HEK293 (cell line): ENCODE measurements at regions not wholly inside any gene's neighbourhood (a gene's known extent, or its start where the extent isn't known, plus 50 kb on each side); places are given as distances from the start of the nearest gene placed in this dataset.

ENCODE experiments used
- CTCF ChIA-PET: fragments of 350-600 bp; formaldehyde crosslinking; extraction: SDS; loops from one replicate; lab custom pipeline; 2021; ENCODE audit warnings: antibody characterized with exemption; lab: Yijun Ruan, JAX
- POLR2A ChIA-PET: fragments of 300-600 bp; formaldehyde crosslinking; extraction: SDS; loops from one replicate; lab custom pipeline; 2020; ENCODE audit warnings: antibody characterized with exemption, inconsistent platforms; lab: Yijun Ruan, JAX
- H3K27ac ChIP-seq: fragments of 200-500 bp; sonication (Bioruptor generic); 2 replicates; pipeline ENCODE4 v1.5.1; 2014; ENCODE audit warnings: low read depth, low read length, control low read depth, inconsistent platforms; ENCODE audit errors: extremely low read depth
- H3K36me3 ChIP-seq, 2 experiments: fragments of 200-500 bp in 1 of 2; sonication (Bioruptor generic) in 1 of 2; 1 replicate in 1 of 2; 2 replicates in 1 of 2; pipeline ENCODE4 v1.5.1; 2014 to 2017; ENCODE audit warnings: inconsistent platforms in 2 of 2, low read length in 2 of 2; ENCODE audit not compliant: control insufficient read depth in 2 of 2, insufficient read depth in 1 of 2
- H3K4me1 ChIP-seq: fragments of 200-500 bp; sonication (Bioruptor generic); 2 replicates; pipeline ENCODE4 v1.5.1; 2014; ENCODE audit warnings: mild to moderate bottlenecking, low read length, inconsistent platforms; ENCODE audit not compliant: control insufficient read depth, insufficient read depth
- H3K4me3 ChIP-seq: 2 replicates; pipeline ENCODE4 v1.5.1; 2011; ENCODE audit warnings: low read depth, mild to moderate bottlenecking, control low read depth, low read length, moderate library complexity
- H3K9me3 ChIP-seq: fragments of 200-500 bp; sonication (Bioruptor generic); 2 replicates; pipeline ENCODE4 v1.5.1; 2014; ENCODE audit warnings: low read depth, low read length, inconsistent platforms; ENCODE audit not compliant: control insufficient read depth, insufficient read depth
- KLF16 ChIP-seq: fragments of 450-650 bp; formaldehyde crosslinking; IDR thresholded peaks from 2 replicates; pipeline ENCODE4 v1.5.1; 2017; ENCODE audit warnings: missing biosample characterization, missing genetic modification characterization
- MEIS1 ChIP-seq: sonication (generic); formaldehyde crosslinking; IDR thresholded peaks from 2 replicates; pipeline ENCODE4 v1.8.1; 2022; ENCODE audit warnings: missing genetic modification reagents, mild to moderate bottlenecking, borderline replicate concordance
- OVOL3 ChIP-seq: fragments of 450-650 bp; formaldehyde crosslinking; IDR thresholded peaks from 2 replicates; pipeline ENCODE4 v1.5.1; 2016; ENCODE audit warnings: missing biosample characterization, missing genetic modification characterization
- SCRT1 ChIP-seq: fragments of 450-650 bp; formaldehyde crosslinking; IDR thresholded peaks from 2 replicates; pipeline ENCODE4 v1.5.1; 2016; ENCODE audit warnings: missing biosample characterization, missing genetic modification characterization, borderline replicate concordance
- ZNF155 ChIP-seq: fragments of 450-650 bp; formaldehyde crosslinking; IDR thresholded peaks from 2 replicates; pipeline ENCODE4 v1.5.1; 2016; ENCODE audit warnings: missing biosample characterization, missing genetic modification characterization
- ZNF23 ChIP-seq: fragments of 450-650 bp; formaldehyde crosslinking; IDR thresholded peaks from 2 replicates; pipeline ENCODE4 v1.5.1; 2016; ENCODE audit warnings: missing biosample characterization, missing genetic modification characterization, borderline replicate concordance
- ZNF292 ChIP-seq: fragments of 450-650 bp; formaldehyde crosslinking; IDR thresholded peaks from 2 replicates; pipeline ENCODE4 v1.5.1; 2016; ENCODE audit warnings: low read depth, missing biosample characterization, missing genetic modification characterization, borderline replicate concordance
- ZNF473 ChIP-seq: fragments of 450-650 bp; formaldehyde crosslinking; IDR thresholded peaks from 2 replicates; pipeline ENCODE4 v1.5.1; 2017; ENCODE audit warnings: missing biosample characterization, missing genetic modification characterization
- ZNF544 ChIP-seq: fragments of 450-650 bp; formaldehyde crosslinking; IDR thresholded peaks from 2 replicates; pipeline ENCODE4 v1.5.0; 2017; ENCODE audit warnings: missing biosample characterization, missing genetic modification characterization
- ZXDB ChIP-seq: fragments of 450-650 bp; formaldehyde crosslinking; IDR thresholded peaks from 2 replicates; pipeline ENCODE4 v1.5.1; 2016; ENCODE audit warnings: missing biosample characterization, missing genetic modification characterization
- TF ChIP-seq, protein P1 (sequence below): fragments of 450-650 bp; formaldehyde crosslinking; IDR thresholded peaks from 2 replicates; pipeline ENCODE4; 2016; ENCODE audit warnings: missing biosample characterization, missing genetic modification characterization
- TF ChIP-seq, protein P2 (sequence below): fragments of 450-650 bp; formaldehyde crosslinking; IDR thresholded peaks from 2 replicates; pipeline ENCODE4 v1.5.1; 2016; ENCODE audit warnings: missing biosample characterization, missing genetic modification characterization, low read depth
- TF ChIP-seq, protein P3 (sequence below): fragments of 450-650 bp; formaldehyde crosslinking; IDR thresholded peaks from 2 replicates; pipeline ENCODE4 v1.5.1; 2017; ENCODE audit warnings: missing biosample characterization, missing genetic modification characterization
- TF ChIP-seq, protein P4 (sequence below): fragments of 450-650 bp; formaldehyde crosslinking; IDR thresholded peaks from 2 replicates; pipeline ENCODE4 v1.5.1; 2017; ENCODE audit warnings: missing biosample characterization, missing genetic modification characterization
- TF ChIP-seq, protein P5 (sequence below): fragments of 450-650 bp; formaldehyde crosslinking; IDR thresholded peaks from 2 replicates; pipeline ENCODE4 v1.5.1; 2017; ENCODE audit warnings: missing biosample characterization, mild to moderate bottlenecking, missing genetic modification characterization, moderate library complexity

DNA sequence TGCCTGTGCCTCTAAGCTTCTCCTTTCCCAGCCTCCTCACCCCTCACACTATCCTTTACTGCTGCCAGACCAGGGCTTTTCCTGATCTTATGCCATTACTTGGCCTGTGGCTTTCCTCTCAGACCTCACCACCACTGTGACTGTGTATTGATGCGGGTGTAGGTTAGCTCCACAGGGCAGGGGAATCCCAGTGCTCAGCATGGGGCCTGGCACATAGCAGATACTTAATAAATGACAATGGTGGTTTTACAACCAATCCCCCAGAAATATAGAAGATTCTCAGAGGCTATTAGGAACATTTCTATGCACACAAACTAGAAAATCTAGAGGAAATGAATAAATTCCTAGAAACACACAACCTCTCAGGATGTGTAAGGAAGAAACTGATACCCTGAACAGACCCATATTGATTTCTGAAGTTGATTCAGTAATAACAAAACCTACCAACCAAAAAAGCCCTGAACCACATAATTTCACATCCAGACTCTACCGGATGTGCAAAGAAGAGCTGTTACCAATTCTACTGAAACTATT, 129.6 kb upstream of the QRFPR start (continued):
- TF ChIP-seq OVOL3 (tag by site-specific recombination), result no peak

DNA sequence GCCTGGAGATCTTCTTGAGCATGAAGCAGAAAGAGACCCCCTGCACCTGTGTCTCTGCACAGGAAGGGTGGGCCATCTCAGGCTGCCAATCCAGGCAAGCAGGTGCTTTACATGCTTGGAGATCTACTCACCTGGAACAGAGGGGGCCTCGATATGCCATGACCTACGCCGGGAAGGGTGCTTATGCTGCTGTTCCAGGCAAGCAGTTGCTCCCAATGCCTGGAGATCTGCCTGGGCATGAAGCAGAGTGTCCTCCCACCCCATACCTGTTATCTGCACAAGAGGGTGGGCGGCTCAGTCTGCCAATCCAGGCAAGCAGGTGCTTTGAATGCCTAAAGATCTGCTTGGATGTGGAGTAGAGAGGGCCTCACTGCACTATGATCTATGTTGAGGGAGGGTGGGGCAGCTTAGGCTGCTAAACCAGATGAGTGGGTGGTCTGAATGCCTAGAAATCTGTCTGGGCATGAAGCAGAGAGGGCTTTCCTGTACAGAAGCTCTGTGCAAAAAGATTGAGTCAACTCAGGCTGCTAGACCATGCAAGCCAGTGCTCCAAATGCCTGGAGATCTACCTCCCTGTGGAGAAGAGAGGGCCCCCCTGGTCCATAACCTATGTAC, 104.5 kb upstream of the QRFPR start:
- Histone ChIP-seq H3K9me3 (no peaks in the 10 kb centered on the region), H3K4me3 (no peak overlapping the region), H3K4me1 (no peaks in the 10 kb centered on the region), H3K27ac (no peak overlapping the region), H3K36me3 (no peaks in the 10 kb centered on the region)
- POLR2A ChIA-PET, result no interaction called here
- TF ChIP-seq ZNF155 (tag by site-specific recombination) (no peak), ZNF23 (tag by site-specific recombination) (no peak), ZXDB (tag by site-specific recombination) (no peak), ZNF544 (no peak), ZNF292 (tag by site-specific recombination) (no peak), ZNF473 (tag by site-specific recombination) (no peak), SCRT1 (tag by site-specific recombination) (no peak), KLF16 (tag by site-specific recombination) (no peak), MEIS1 (CRISPR knock-in tag) (no peak)
- TF ChIP-seq, protein P1, sequence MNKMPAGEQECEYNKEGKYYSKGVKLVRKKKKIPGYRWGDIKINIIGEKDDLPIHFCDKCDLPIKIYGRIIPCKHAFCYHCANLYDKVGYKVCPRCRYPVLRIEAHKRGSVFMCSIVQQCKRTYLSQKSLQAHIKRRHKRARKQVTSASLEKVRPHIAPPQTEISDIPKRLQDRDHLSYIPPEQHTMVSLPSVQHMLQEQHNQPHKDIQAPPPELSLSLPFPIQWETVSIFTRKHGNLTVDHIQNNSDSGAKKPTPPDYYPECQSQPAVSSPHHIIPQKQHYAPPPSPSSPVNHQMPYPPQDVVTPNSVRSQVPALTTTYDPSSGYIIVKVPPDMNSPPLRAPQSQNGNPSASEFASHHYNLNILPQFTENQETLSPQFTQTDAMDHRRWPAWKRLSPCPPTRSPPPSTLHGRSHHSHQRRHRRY (tag by site-specific recombination), result no peak
- TF ChIP-seq, protein P2, sequence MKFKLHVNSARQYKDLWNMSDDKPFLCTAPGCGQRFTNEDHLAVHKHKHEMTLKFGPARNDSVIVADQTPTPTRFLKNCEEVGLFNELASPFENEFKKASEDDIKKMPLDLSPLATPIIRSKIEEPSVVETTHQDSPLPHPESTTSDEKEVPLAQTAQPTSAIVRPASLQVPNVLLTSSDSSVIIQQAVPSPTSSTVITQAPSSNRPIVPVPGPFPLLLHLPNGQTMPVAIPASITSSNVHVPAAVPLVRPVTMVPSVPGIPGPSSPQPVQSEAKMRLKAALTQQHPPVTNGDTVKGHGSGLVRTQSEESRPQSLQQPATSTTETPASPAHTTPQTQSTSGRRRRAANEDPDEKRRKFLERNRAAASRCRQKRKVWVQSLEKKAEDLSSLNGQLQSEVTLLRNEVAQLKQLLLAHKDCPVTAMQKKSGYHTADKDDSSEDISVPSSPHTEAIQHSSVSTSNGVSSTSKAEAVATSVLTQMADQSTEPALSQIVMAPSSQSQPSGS (tag by site-specific recombination), result no peak
- TF ChIP-seq, protein P3, sequence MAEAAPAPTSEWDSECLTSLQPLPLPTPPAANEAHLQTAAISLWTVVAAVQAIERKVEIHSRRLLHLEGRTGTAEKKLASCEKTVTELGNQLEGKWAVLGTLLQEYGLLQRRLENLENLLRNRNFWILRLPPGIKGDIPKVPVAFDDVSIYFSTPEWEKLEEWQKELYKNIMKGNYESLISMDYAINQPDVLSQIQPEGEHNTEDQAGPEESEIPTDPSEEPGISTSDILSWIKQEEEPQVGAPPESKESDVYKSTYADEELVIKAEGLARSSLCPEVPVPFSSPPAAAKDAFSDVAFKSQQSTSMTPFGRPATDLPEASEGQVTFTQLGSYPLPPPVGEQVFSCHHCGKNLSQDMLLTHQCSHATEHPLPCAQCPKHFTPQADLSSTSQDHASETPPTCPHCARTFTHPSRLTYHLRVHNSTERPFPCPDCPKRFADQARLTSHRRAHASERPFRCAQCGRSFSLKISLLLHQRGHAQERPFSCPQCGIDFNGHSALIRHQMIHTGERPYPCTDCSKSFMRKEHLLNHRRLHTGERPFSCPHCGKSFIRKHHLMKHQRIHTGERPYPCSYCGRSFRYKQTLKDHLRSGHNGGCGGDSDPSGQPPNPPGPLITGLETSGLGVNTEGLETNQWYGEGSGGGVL (tag by site-specific recombination), result no peak
- TF ChIP-seq, protein P4, sequence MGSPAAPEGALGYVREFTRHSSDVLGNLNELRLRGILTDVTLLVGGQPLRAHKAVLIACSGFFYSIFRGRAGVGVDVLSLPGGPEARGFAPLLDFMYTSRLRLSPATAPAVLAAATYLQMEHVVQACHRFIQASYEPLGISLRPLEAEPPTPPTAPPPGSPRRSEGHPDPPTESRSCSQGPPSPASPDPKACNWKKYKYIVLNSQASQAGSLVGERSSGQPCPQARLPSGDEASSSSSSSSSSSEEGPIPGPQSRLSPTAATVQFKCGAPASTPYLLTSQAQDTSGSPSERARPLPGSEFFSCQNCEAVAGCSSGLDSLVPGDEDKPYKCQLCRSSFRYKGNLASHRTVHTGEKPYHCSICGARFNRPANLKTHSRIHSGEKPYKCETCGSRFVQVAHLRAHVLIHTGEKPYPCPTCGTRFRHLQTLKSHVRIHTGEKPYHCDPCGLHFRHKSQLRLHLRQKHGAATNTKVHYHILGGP (tag by site-specific recombination), result no peak
- TF ChIP-seq, protein P5, sequence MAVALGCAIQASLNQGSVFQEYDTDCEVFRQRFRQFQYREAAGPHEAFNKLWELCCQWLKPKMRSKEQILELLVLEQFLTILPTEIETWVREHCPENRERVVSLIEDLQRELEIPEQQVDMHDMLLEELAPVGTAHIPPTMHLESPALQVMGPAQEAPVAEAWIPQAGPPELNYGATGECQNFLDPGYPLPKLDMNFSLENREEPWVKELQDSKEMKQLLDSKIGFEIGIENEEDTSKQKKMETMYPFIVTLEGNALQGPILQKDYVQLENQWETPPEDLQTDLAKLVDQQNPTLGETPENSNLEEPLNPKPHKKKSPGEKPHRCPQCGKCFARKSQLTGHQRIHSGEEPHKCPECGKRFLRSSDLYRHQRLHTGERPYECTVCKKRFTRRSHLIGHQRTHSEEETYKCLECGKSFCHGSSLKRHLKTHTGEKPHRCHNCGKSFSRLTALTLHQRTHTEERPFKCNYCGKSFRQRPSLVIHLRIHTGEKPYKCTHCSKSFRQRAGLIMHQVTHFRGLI (tag by site-specific recombination), result no peak
- CTCF ChIA-PET, result interaction anchor here (0.8 to 1.3 kb wide), 5 partner anchors 9 to 171 kb away, joined by 3 to 5 read pairs (median 3); no protein-coding TSS in a partner anchor
